BLaER1 (cell line): ENCODE measurements at regions not wholly inside any gene's neighbourhood (a gene's known extent, or its start where the extent isn't known, plus 50 kb on each side); places are given as distances from the start of the nearest gene placed in this dataset.

Source experiments
- H3K27ac ChIP-seq: shearing (Covaris generic); formaldehyde crosslinking; 2 replicates; pipeline ENCODE4 v1.8.1; 2022
- H3K27me3 ChIP-seq: shearing (Covaris generic); formaldehyde crosslinking; 2 replicates; pipeline ENCODE4 v1.8.1; 2022
- H3K36me3 ChIP-seq: shearing (Covaris generic); formaldehyde crosslinking; 2 replicates; pipeline ENCODE4 v1.8.1; 2022
- H3K4me1 ChIP-seq: shearing (Covaris generic); formaldehyde crosslinking; 2 replicates; pipeline ENCODE4 v1.8.1; 2022
- H3K4me2 ChIP-seq: shearing (Covaris generic); formaldehyde crosslinking; 2 replicates; pipeline ENCODE4 v1.8.1; 2022
- H3K4me3 ChIP-seq: shearing (Covaris generic); formaldehyde crosslinking; 2 replicates; pipeline ENCODE4 v1.8.1; 2022
- H3K9ac ChIP-seq: shearing (Covaris generic); formaldehyde crosslinking; 2 replicates; pipeline ENCODE4 v1.8.1; 2022
- H3K9me3 ChIP-seq: shearing (Covaris generic); formaldehyde crosslinking; 2 replicates; pipeline ENCODE4 v1.8.1; 2022
- H4K20me1 ChIP-seq: shearing (Covaris generic); formaldehyde crosslinking; 2 replicates; pipeline ENCODE4 v1.8.1; 2022
- Cebpa-rat ChIP-seq: shearing (Covaris generic); IDR thresholded peaks from 2 replicates; pipeline ENCODE4 v1.8.1; 2022

DNA sequence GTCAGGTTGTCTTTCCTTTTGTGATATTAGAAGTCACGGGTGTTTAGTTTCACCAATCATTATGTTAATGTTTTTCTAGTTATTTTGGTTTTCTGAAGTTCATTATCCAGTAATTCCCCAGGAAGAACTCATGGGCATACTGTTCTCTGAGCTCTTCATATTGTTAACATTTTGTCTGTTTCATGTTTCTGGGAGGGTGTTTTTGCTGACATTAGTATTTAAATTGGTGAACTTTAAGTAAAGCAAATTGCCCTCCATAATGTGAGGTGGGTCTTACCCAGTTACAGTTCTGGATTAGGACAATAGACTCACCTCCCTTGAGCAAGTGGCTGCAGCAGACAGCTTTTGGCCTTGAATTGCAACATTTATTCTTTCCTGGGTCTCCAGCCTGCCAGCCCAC, 163.4 kb downstream of the GPAT3 start:
- no peak overlapping the region for H3K27ac ChIP-seq
- H3K4me1 ChIP-seq = no peaks in the 10 kb centered on the region
- no peak for TF ChIP-seq Cebpa-rat
- peaks cover 8% of the 10 kb centered on the region; the same call in 1 of the 2 replicates for H3K9me3 ChIP-seq
- H3K4me3 ChIP-seq = no peak overlapping the region
- H3K36me3 ChIP-seq = no peaks in the 10 kb centered on the region
- no peak overlapping the region for H3K4me2 ChIP-seq
- H4K20me1 ChIP-seq = no peaks in the 10 kb centered on the region
- H3K27me3 ChIP-seq = no peaks in the 10 kb centered on the region
- H3K9ac ChIP-seq = no peak overlapping the region

DNA sequence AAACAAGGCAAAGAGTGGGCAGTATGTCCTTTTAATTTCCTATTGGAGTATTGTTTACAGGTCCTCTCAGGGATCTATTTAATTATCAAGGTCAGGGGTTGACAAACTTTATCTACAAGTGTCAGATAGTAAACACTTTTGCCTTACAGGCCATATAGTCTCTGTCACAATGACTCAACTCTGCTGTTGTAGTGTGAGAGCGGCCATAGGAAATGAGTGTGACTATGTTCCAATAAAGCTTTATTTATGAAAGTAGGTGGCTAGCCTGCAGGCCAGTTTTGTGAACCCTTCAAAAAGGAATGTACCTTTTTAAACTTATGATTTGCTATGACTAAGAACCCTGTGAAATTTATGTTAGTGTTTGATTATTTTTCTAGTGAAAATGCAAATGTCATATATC, 156.1 kb downstream of the GPAT3 start:
- no peak for TF ChIP-seq Cebpa-rat
- Histone ChIP-seq H3K36me3 (no peaks in the 10 kb centered on the region), H4K20me1 (no peaks in the 10 kb centered on the region), H3K4me1 (no peaks in the 10 kb centered on the region), H3K4me2 (no peak overlapping the region), H3K27me3 (no peaks in the 10 kb centered on the region), H3K27ac (no peak overlapping the region), H3K9me3 (no peaks in the 10 kb centered on the region), H3K9ac (no peak overlapping the region), H3K4me3 (no peak overlapping the region)

DNA sequence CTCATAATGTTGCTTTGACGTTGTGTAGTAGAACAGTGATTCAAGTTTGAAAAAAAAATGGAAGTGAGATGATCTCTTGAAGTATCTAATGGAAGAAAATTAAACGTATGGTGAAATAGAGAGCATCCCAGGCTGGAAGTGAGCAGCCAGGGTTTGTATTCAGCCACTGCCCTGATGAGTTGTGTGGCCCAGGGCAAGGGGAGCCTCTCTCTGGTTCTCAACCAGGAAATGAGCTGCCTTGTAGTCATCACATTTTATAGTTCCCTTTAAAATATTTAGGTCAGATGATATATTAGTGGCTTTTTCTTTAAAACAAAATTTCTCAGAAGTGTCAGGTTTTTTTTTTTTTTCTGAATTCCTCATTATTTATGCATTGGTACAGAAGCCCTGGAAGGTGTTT, 150.3 kb downstream of the GPAT3 start:
- H3K9me3 ChIP-seq = no peaks in the 10 kb centered on the region
- no peaks in the 10 kb centered on the region for H4K20me1 ChIP-seq
- no peak overlapping the region for H3K27ac ChIP-seq
- no peaks in the 10 kb centered on the region for H3K4me1 ChIP-seq
- no peak overlapping the region for H3K4me2 ChIP-seq
- no peak overlapping the region for H3K9ac ChIP-seq
- H3K36me3 ChIP-seq = no peaks in the 10 kb centered on the region
- no peak for TF ChIP-seq Cebpa-rat
- H3K27me3 ChIP-seq = no peaks in the 10 kb centered on the region
- H3K4me3 ChIP-seq = no peak overlapping the region

DNA sequence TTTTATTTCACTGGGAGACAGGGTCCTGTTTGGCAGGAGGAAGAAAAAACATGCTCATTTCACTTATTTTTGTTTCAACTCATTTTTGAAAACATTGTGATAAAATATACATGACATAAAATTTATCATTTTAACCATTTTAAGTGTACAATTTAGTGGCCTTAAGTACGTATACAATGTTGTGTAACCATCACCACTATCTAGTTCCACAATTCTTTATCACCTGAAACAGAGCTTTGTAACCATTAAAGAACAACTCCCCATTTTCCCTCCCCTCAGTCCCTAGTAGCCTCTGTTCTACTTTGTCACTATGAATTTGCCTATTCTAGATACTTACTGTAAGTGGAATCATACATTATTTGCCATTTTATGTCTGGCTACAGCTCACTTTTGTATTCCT, 143.8 kb downstream of the GPAT3 start:
- Histone ChIP-seq H3K27ac (no peak overlapping the region), H3K27me3 (no peaks in the 10 kb centered on the region), H4K20me1 (no peaks in the 10 kb centered on the region), H3K4me1 (no peaks in the 10 kb centered on the region), H3K4me2 (no peak overlapping the region), H3K9me3 (no peaks in the 10 kb centered on the region), H3K9ac (no peak overlapping the region), H3K36me3 (no peaks in the 10 kb centered on the region), H3K4me3 (no peak overlapping the region)
- no peak for TF ChIP-seq Cebpa-rat

DNA sequence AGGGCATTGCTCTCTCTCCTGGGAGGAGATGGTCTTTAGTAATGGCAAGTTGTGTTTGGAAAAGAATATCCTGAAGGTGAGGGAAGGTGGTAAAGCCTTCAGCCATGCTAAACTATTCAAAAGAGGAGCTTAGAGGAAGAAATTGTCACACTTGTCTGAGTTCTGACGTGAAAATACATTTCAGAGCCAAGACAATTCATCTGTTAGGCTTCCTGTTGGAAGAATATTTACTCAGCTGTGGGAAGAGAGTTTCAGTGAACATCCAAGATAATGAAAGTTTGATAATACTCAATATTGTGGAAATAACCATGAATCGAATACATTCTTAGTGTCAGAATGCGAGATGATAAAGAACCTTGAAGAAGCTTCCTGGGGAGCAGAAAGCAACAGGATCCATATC, 143.3 kb downstream of the GPAT3 start:
- Histone ChIP-seq H3K4me3 (no peak overlapping the region), H4K20me1 (no peaks in the 10 kb centered on the region), H3K27ac (no peak overlapping the region), H3K4me1 (no peaks in the 10 kb centered on the region), H3K36me3 (no peaks in the 10 kb centered on the region), H3K4me2 (no peak overlapping the region), H3K27me3 (no peaks in the 10 kb centered on the region), H3K9ac (no peak overlapping the region), H3K9me3 (no peaks in the 10 kb centered on the region)
- no peak for TF ChIP-seq Cebpa-rat

DNA sequence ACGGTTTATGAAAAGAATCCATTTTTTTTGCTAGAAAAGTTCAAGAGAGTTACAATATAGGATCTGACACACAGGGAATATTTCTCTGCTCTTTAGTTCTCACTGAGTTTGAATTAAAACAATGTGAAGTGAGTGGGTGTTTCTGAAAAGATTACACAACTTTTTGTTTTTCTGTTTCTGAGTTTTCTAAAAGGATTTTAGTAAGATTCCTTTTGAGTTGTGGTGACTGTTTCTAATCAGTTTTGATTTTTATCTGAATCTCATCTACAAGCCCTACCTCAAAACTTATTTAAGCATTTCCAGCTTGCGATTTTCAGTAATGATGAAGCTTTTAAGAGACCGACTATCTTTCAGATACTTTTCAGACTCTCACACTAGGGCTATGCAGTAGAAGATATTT, 141.7 kb downstream of the GPAT3 start:
- Histone ChIP-seq H3K9me3 (no peaks in the 10 kb centered on the region), H3K27me3 (no peaks in the 10 kb centered on the region), H4K20me1 (no peaks in the 10 kb centered on the region), H3K4me2 (no peak overlapping the region), H3K4me1 (no peaks in the 10 kb centered on the region), H3K36me3 (no peaks in the 10 kb centered on the region), H3K9ac (no peak overlapping the region), H3K4me3 (no peak overlapping the region), H3K27ac (no peak overlapping the region)
- TF ChIP-seq Cebpa-rat = no peak

DNA sequence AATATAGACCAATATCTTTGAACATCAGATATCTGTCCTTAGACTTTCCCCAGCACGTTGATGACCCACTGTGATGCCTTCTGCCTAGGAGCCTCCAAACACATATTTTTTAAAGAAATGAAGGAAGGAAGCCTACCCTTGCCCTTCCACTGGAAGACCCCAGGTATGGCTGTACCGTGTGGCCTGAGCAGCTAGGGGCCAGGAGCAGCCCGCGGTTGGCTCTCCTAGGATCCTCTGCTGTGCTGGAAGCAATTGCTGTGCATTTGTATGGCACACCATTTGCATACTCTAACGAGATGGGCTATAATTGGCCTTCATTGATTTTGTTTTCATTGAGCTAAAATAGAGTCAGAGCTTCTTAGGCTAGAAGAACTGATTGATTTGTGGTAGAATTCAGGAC, 128.8 kb downstream of the GPAT3 start:
- Histone ChIP-seq H3K36me3 (no peaks in the 10 kb centered on the region), H3K4me2 (no peak overlapping the region), H3K27ac (no peak overlapping the region), H3K27me3 (no peaks in the 10 kb centered on the region), H3K4me3 (no peak overlapping the region), H3K9ac (no peak overlapping the region), H3K9me3 (no peaks in the 10 kb centered on the region), H4K20me1 (no peaks in the 10 kb centered on the region), H3K4me1 (peaks cover 6% of the 10 kb centered on the region; the same call in 1 of the 2 replicates)
- no peak for TF ChIP-seq Cebpa-rat

DNA sequence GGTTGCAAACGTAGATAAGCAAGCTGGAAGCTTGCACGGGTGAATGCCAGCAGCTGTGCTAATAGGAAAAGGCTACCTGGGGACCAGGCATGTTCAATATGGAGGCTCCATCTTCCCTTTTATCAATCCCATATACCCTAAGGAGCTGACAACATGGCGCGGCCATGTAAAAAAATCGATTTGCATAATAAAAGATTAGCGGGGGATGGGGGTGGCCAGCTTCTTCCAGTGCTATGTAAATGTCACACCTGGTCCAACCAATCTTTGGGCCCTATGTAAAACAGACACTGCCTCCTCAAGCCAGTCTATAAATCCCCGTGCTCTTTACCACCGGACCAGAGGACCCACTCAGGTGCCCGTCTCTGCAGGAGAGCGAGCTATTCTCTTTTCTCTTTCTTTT, 128.2 kb downstream of the GPAT3 start:
- no peak for TF ChIP-seq Cebpa-rat
- H3K27me3 ChIP-seq = no peaks in the 10 kb centered on the region
- no peak overlapping the region for H3K4me2 ChIP-seq
- H3K27ac ChIP-seq = no peak overlapping the region
- no peak overlapping the region for H3K4me3 ChIP-seq
- no peaks in the 10 kb centered on the region for H3K9me3 ChIP-seq
- H3K36me3 ChIP-seq = no peaks in the 10 kb centered on the region
- H3K9ac ChIP-seq = no peak overlapping the region
- H4K20me1 ChIP-seq = no peaks in the 10 kb centered on the region
- peaks cover 6% of the 10 kb centered on the region; the same call in 1 of the 2 replicates for H3K4me1 ChIP-seq

DNA sequence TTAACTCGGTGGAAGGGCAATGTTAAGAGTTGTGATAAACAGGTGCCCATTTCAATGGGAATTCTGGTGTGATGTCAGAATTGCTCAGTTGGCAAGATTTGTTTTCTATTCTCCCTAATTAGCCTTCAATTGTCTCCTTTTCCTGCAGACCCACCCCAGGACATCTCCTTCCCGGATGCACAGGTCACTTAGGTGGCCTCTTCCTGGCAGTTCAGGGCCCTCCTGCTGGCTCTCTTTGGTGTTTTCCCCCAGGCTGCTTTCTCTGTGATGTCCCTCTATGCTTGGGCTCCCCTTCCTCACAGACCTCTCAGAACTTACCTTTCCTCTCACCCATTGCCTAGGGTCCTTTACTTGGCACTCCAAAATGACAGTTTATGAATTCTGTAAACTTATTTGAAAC, 126.3 kb downstream of the GPAT3 start:
- no peak for TF ChIP-seq Cebpa-rat
- H3K27ac ChIP-seq = no peak overlapping the region
- no peaks in the 10 kb centered on the region for H3K9me3 ChIP-seq
- no peaks in the 10 kb centered on the region for H3K27me3 ChIP-seq
- H4K20me1 ChIP-seq = no peaks in the 10 kb centered on the region
- H3K4me3 ChIP-seq = no peak overlapping the region
- no peak overlapping the region for H3K9ac ChIP-seq
- no peaks in the 10 kb centered on the region for H3K36me3 ChIP-seq
- peaks cover 6% of the 10 kb centered on the region; the same call in 1 of the 2 replicates for H3K4me1 ChIP-seq
- H3K4me2 ChIP-seq = no peak overlapping the region

DNA sequence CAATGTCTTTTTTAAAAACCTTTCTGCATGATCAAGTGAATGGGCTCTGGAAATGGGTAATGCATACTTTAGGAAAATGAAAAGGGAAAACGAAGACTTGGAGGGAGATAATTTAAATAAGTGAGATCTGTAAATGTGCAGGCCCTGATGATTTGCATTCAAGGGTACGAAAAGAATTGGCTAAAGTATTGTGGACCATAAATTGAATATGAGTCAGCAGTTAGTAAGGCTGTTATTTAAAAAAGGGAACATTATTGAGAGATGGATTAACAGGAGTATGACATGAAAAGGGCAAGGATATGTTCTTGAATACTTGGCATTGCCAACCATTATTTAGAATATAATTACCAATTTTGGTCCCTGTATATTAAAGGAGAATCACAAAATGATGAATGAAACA, 125.5 kb downstream of the GPAT3 start:
- no peak for TF ChIP-seq Cebpa-rat
- Histone ChIP-seq H3K4me3 (no peak overlapping the region), H3K9ac (no peak overlapping the region)

DNA sequence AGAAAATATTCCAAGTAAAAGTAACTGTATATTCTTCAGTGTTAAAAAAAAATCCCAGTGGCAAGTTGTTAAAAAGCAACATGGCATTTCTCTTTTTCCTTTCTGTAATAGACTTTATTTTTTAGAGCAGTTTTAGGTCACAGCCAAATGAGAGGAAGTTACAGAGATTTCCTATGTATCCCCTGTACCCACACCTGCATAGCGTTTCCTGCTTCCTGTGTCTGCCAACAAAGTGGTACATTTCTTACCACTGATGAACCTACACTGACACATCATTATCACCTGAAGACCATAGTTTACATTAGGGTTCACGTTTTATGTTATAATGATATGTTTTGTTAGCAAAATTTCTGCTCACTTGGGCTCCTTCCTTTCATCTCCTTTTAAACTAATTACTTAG, 124.7 kb downstream of the GPAT3 start:
- Histone ChIP-seq H3K9me3 (no peaks in the 10 kb centered on the region), H3K4me2 (no peak overlapping the region), H3K27me3 (no peaks in the 10 kb centered on the region), H4K20me1 (no peaks in the 10 kb centered on the region), H3K9ac (no peak overlapping the region), H3K4me1 (peaks cover 6% of the 10 kb centered on the region; the same call in 1 of the 2 replicates), H3K4me3 (no peak overlapping the region), H3K36me3 (no peaks in the 10 kb centered on the region), H3K27ac (no peak overlapping the region)
- no peak for TF ChIP-seq Cebpa-rat

More for the DNA sequence above, 125.5 kb downstream of the GPAT3 start:
- Histone ChIP-seq H3K9me3 (no peaks in the 10 kb centered on the region), H3K27ac (no peak overlapping the region), H3K36me3 (no peaks in the 10 kb centered on the region), H3K4me2 (no peak overlapping the region), H4K20me1 (no peaks in the 10 kb centered on the region), H3K27me3 (no peaks in the 10 kb centered on the region), H3K4me1 (peaks cover 6% of the 10 kb centered on the region; the same call in 1 of the 2 replicates)
